ENCODE measurements at regions not wholly inside any gene's neighbourhood (a gene's known extent, or its start where the extent isn't known, plus 50 kb on each side); places are given as distances from the start of the nearest gene placed in this dataset.

DNA sequence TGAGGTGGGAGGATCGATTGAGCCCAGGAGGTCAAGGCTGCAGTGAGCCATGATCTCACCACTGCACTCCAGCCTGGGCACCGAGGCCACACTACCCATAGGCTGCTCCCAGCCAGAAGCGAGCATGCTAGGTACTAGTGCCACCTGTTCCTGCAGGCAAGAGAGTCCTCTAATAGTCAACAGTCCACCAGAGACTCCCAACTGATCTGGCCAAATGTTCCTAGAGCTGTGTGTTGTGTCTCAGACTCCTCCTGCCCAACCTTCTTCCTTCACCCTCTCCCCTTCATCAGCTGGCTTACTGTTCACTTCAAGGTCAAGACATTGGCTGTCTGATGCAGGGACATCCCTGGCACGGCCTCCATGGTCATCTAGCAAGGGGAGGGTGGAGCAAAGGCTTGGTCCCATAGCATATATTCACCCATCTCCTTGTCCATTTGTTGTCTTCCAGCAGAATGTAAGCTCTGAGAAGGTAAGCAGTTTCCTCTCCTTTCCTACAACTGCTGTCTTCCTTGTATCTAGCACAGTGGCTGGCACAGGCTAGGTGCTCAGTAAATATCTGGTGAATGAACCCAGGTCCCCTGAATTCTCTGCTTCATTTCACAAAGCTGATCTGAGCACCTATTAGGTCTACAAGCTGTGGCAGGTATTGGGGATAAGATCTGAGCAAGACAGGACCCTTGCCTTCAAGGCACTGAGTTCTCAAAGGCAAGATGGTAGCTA, 126.2 kb upstream of the SERPIND1 start:
- Mint-ChIP-seq H3K4me1 (peaks cover 6% of the 10 kb centered on the region), H3K9me3 (no peaks in the 10 kb centered on the region), H3K27me3 (ENCODE audit: low read depth) (peaks cover 9% of the 10 kb centered on the region), H3K27ac (no peak overlapping the region), H3K36me3 (ENCODE audit: low read depth) (no peaks in the 10 kb centered on the region), H3K4me3 (no peak overlapping the region)
- TF ChIP-seq, protein P1, sequence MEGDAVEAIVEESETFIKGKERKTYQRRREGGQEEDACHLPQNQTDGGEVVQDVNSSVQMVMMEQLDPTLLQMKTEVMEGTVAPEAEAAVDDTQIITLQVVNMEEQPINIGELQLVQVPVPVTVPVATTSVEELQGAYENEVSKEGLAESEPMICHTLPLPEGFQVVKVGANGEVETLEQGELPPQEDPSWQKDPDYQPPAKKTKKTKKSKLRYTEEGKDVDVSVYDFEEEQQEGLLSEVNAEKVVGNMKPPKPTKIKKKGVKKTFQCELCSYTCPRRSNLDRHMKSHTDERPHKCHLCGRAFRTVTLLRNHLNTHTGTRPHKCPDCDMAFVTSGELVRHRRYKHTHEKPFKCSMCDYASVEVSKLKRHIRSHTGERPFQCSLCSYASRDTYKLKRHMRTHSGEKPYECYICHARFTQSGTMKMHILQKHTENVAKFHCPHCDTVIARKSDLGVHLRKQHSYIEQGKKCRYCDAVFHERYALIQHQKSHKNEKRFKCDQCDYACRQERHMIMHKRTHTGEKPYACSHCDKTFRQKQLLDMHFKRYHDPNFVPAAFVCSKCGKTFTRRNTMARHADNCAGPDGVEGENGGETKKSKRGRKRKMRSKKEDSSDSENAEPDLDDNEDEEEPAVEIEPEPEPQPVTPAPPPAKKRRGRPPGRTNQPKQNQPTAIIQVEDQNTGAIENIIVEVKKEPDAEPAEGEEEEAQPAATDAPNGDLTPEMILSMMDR (IDR thresholded peaks at IDR 0.05; ENCODE audit: unreplicated experiment in 3 of 3), result no peak

DNA sequence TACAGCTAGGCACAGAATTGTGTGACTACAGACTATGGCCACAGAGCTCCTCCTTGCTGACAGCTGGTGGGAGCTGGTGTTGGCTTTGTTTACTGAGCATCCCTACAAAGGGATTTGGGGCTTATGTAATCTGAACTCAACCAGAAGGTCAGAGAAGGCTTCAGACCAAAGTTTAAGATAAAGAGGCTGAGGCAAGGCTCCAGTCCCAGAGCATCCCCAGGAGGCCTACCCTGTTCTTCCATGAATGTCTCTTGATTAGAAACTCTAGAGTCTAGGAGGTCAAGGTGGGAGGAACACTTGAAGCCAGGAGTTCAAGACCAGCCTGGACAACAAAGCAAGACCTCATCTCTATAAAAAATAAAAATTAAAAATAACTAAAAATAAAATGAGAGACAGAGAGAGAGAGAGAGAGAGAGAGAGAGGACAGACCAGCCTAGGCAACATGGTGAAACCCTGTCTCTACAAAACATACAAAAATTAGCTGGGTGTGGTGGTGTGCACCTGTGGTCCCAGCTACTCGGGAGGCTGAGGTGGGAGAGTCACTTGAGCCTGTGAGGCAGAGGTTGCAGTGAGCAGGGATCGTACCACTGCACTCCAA, 125.5 kb upstream of the SERPIND1 start:
- H3K4me1 Mint-ChIP-seq, result peaks cover 6% of the 10 kb centered on the region
- peaks cover 9% of the 10 kb centered on the region for H3K27me3 Mint-ChIP-seq (ENCODE audit: low read depth)

DNA sequence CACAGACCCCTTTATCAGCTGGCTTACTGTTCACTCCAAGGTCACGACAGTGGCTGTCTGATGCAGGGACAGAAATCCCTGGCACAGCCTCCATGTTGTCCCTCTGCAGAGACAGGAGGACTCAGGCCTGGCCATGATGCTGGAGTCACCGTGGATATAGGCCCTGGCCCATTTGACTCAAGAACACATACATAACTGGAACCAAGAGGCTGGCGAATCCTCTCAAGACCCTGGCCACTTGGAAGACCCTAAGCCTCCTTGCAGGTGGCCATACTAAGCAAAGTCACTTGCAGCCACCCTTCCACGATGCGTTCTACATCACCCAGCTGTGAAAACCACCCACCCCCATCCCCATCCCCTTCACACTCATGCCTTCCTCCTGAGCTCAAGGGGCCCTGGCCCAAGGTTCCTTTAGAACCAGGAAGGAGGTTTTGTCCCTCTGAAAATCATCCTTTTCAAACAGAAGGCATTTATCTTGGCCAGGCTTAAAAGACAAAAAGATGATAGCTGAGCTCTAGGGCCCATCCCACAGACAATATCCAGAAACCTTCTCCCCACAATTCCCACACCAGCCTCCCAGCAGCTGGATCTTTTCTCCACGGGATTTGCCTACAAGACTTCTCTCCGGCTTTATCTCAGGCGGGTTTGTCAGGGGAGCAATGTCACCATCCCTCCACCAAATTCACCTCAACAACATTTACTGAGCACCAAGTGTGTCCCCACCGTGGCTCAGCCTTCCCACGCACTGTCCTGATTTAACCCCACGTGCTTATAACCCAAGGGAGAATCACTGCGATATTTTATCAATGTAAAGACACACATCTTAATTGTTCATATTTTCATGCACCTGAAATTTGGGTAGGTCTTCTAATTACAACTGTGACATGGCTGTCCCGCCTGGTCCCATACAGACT, 123.4 kb upstream of the SERPIND1 start:
- peaks cover 5% of the 10 kb centered on the region for H3K27me3 Mint-ChIP-seq (ENCODE audit: low read depth)
- peak overlapping the region in 2 of 3 experiments; percentile 4 to 18 for H3K27ac Mint-ChIP-seq
- no peak overlapping the region for H3K4me3 Mint-ChIP-seq
- H3K36me3 Mint-ChIP-seq (ENCODE audit: low read depth), result no peaks in the 10 kb centered on the region
- TF ChIP-seq, protein P1 (IDR thresholded peaks at IDR 0.05; ENCODE audit: unreplicated experiment in 3 of 3), result no peak
- H3K4me1 Mint-ChIP-seq, result peaks cover 6% of the 10 kb centered on the region
- no peaks in the 10 kb centered on the region for H3K9me3 Mint-ChIP-seq

More for the DNA sequence above, 125.5 kb upstream of the SERPIND1 start:
- no peaks in the 10 kb centered on the region for H3K9me3 Mint-ChIP-seq
- H3K36me3 Mint-ChIP-seq (ENCODE audit: low read depth), result no peaks in the 10 kb centered on the region
- H3K4me3 Mint-ChIP-seq, result no peak overlapping the region
- TF ChIP-seq, protein P1 (IDR thresholded peaks at IDR 0.05; ENCODE audit: unreplicated experiment in 3 of 3), result no peak
- no peak overlapping the region for H3K27ac Mint-ChIP-seq

DNA sequence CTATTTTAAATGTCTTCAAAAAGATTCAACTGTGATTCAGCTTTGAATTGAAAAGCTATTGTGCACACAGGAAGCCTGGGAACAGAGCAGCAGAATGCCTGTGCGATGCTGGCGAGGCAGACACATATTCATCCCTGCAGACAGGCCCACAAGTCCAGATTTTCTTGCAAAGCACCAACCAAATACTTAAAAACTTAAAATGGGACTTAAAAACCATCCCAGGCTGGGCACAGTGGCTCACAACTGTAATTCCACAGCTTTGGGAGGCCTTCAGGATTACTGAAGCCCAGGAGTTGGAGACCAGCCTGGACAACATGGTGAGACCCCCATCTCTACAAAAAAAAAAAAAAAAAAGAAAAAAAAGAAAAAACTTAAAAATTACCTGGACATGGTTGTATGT, 122.6 kb upstream of the SERPIND1 start:
- H3K4me3 Mint-ChIP-seq, result no peak overlapping the region
- H3K4me1 Mint-ChIP-seq, result peaks cover 6% of the 10 kb centered on the region
- no peaks in the 10 kb centered on the region for H3K9me3 Mint-ChIP-seq
- H3K27ac Mint-ChIP-seq, result peak overlapping the region in 1 of 3 experiments; percentile 18
- H3K36me3 Mint-ChIP-seq (ENCODE audit: low read depth), result no peaks in the 10 kb centered on the region
- TF ChIP-seq, protein P1 (IDR thresholded peaks at IDR 0.05; ENCODE audit: unreplicated experiment in 3 of 3), result no peak
- peaks cover 5% of the 10 kb centered on the region for H3K27me3 Mint-ChIP-seq (ENCODE audit: low read depth)

DNA sequence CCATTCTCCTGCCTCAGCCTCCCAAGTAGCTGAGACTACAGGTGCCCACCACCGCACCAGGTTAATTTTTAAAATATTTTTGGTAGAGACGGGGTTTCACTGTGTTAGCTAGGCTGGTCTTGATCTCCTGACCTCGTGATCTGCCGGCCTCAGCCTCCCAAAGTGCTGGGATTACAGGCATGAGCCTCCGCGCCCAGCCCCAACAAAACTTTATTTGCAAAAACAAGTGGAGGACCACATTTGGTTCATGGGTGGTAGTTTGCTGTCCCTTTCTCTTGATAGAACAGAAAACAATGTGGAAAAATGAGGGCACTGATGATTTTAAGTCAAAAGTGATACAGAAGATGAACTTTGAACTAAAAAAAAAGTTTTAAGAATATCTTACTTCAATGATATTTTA, 121.8 kb upstream of the SERPIND1 start:
- peaks cover 6% of the 10 kb centered on the region for H3K4me1 Mint-ChIP-seq
- H3K27ac Mint-ChIP-seq, result no peak overlapping the region
- TF ChIP-seq, protein P1 (IDR thresholded peaks at IDR 0.05; ENCODE audit: unreplicated experiment in 3 of 3), result no peak
- no peaks in the 10 kb centered on the region for H3K36me3 Mint-ChIP-seq (ENCODE audit: low read depth)
- H3K27me3 Mint-ChIP-seq (ENCODE audit: low read depth), result peaks cover 6% of the 10 kb centered on the region
- no peak overlapping the region for H3K4me3 Mint-ChIP-seq
- H3K9me3 Mint-ChIP-seq, result no peaks in the 10 kb centered on the region
